ENCODE measurements at regions not wholly inside any gene's neighbourhood (a gene's known extent, or its start where the extent isn't known, plus 50 kb on each side); places are given as distances from the start of the nearest gene placed in this dataset.

- DNase-seq (ENCODE audit: low read depth in 1 of 2, low spot score in 2 of 2): no peak
- Histone ChIP-seq H3K27ac (no peak overlapping the region), H3K36me3 (no peaks in the 10 kb centered on the region), H3K9me3 (replicated peaks) (no peaks in the 10 kb centered on the region), H3K4me1 (replicated peaks) (no peaks in the 10 kb centered on the region), H3K4me3 (no peak overlapping the region), H3K27me3 (replicated peaks) (no peaks in the 10 kb centered on the region)
These were observed 230.0 kb upstream of the MCTP2 start for GRCh38 chr15:94001255-94001801.

GRCh38 chr15:94000606-94001005 lies 230.8 kb upstream of the MCTP2 start:
- no peaks in the 10 kb centered on the region for H3K4me1 ChIP-seq (replicated peaks)
- DNase-seq (ENCODE audit: low read depth in 1 of 2, low spot score in 2 of 2): no peak
- H3K9me3 ChIP-seq (replicated peaks): no peaks in the 10 kb centered on the region
- no peak overlapping the region for H3K4me3 ChIP-seq
- H3K36me3 ChIP-seq: no peaks in the 10 kb centered on the region
- no peaks in the 10 kb centered on the region for H3K27me3 ChIP-seq (replicated peaks)
- no peak overlapping the region for H3K27ac ChIP-seq

- no peaks in the 10 kb centered on the region for H3K9me3 ChIP-seq (replicated peaks)
- no peaks in the 10 kb centered on the region for H3K4me1 ChIP-seq (replicated peaks)
- H3K27me3 ChIP-seq (replicated peaks): no peaks in the 10 kb centered on the region
- no peak overlapping the region for H3K27ac ChIP-seq
- H3K36me3 ChIP-seq: no peaks in the 10 kb centered on the region
- DNase-seq (ENCODE audit: low read depth in 1 of 2, low spot score in 2 of 2): peak in 1 of 2 experiments; percentile 35
- H3K4me3 ChIP-seq: no peak overlapping the region
These were observed 234.2 kb upstream of the MCTP2 start for GRCh38 chr15:93997071-93997658.

- Histone ChIP-seq H3K36me3 (no peaks in the 10 kb centered on the region), H3K27me3 (replicated peaks) (no peaks in the 10 kb centered on the region), H3K4me1 (replicated peaks) (no peaks in the 10 kb centered on the region), H3K9me3 (replicated peaks) (no peaks in the 10 kb centered on the region), H3K27ac (no peak overlapping the region), H3K4me3 (no peak overlapping the region)
- DNase-seq (ENCODE audit: low read depth in 1 of 2, low spot score in 2 of 2): no peak
These were observed 241.8 kb upstream of the MCTP2 start for GRCh38 chr15:93989440-93989998.

- Histone ChIP-seq H3K36me3 (no peaks in the 10 kb centered on the region), H3K4me1 (replicated peaks) (no peaks in the 10 kb centered on the region), H3K9me3 (replicated peaks) (no peaks in the 10 kb centered on the region), H3K27ac (no peak overlapping the region), H3K4me3 (no peak overlapping the region), H3K27me3 (replicated peaks) (0 out of 2 replicates have a peak, but pooled peaks cover 4% of the 10 kb centered on the region)
- no peak for DNase-seq (ENCODE audit: low read depth in 1 of 2, low spot score in 2 of 2)
These were observed 244.3 kb upstream of the MCTP2 start for GRCh38 chr15:93987068-93987467.

GRCh38 chr15:93986400-93986984 lies 244.9 kb upstream of the MCTP2 start:
- H3K9me3 ChIP-seq (replicated peaks): no peaks in the 10 kb centered on the region
- H3K4me3 ChIP-seq: no peak overlapping the region
- H3K27me3 ChIP-seq (replicated peaks): 0 out of 2 replicates have a peak, but pooled peaks cover 4% of the 10 kb centered on the region
- H3K27ac ChIP-seq: no peak overlapping the region
- no peak for DNase-seq (ENCODE audit: low read depth in 1 of 2, low spot score in 2 of 2)
- H3K36me3 ChIP-seq: no peaks in the 10 kb centered on the region
- H3K4me1 ChIP-seq (replicated peaks): no peaks in the 10 kb centered on the region

GRCh38 chr15:93985925-93986324 lies 245.4 kb upstream of the MCTP2 start:
- H3K36me3 ChIP-seq: no peaks in the 10 kb centered on the region
- no peaks in the 10 kb centered on the region for H3K4me1 ChIP-seq (replicated peaks)
- 0 out of 2 replicates have a peak, but pooled peaks cover 4% of the 10 kb centered on the region for H3K27me3 ChIP-seq (replicated peaks)
- DNase-seq (ENCODE audit: low read depth in 1 of 2, low spot score in 2 of 2): no peak
- H3K27ac ChIP-seq: no peak overlapping the region
- no peaks in the 10 kb centered on the region for H3K9me3 ChIP-seq (replicated peaks)
- no peak overlapping the region for H3K4me3 ChIP-seq

- Histone ChIP-seq H3K9me3 (replicated peaks) (no peaks in the 10 kb centered on the region), H3K27ac (no peak overlapping the region), H3K36me3 (no peaks in the 10 kb centered on the region), H3K4me3 (no peak overlapping the region), H3K27me3 (replicated peaks) (0 out of 2 replicates have a peak, but pooled peaks cover 4% of the 10 kb centered on the region), H3K4me1 (replicated peaks) (no peaks in the 10 kb centered on the region)
- no peak for DNase-seq (ENCODE audit: low read depth in 1 of 2, low spot score in 2 of 2)
These were observed 246.2 kb upstream of the MCTP2 start for GRCh38 chr15:93985176-93985575.

GRCh38 chr15:93983526-93983925 lies 247.8 kb upstream of the MCTP2 start:
- Histone ChIP-seq H3K4me1 (replicated peaks) (no peaks in the 10 kb centered on the region), H3K9me3 (replicated peaks) (no peaks in the 10 kb centered on the region), H3K27ac (no peak overlapping the region)

GRCh38 chr15:93982226-93982727 lies 249.1 kb upstream of the MCTP2 start:
- no peak overlapping the region for H3K4me3 ChIP-seq
- H3K36me3 ChIP-seq: no peaks in the 10 kb centered on the region
- no peaks in the 10 kb centered on the region for H3K9me3 ChIP-seq (replicated peaks)
- H3K27ac ChIP-seq: no peak overlapping the region
- no peak for DNase-seq (ENCODE audit: low read depth in 1 of 2, low spot score in 2 of 2)
- H3K27me3 ChIP-seq (replicated peaks): 0 out of 2 replicates have a peak, but pooled peaks cover 4% of the 10 kb centered on the region
- H3K4me1 ChIP-seq (replicated peaks): no peaks in the 10 kb centered on the region

More at GRCh38 chr15:93983526-93983925, 247.8 kb upstream of the MCTP2 start:
- Histone ChIP-seq H3K4me3 (no peak overlapping the region), H3K27me3 (replicated peaks) (0 out of 2 replicates have a peak, but pooled peaks cover 4% of the 10 kb centered on the region), H3K36me3 (no peaks in the 10 kb centered on the region)
- DNase-seq (ENCODE audit: low read depth in 1 of 2, low spot score in 2 of 2): no peak

GRCh38 chr15:93981706-93982105 lies 249.7 kb upstream of the MCTP2 start:
- 0 out of 2 replicates have a peak, but pooled peaks cover 4% of the 10 kb centered on the region for H3K27me3 ChIP-seq (replicated peaks)
- H3K9me3 ChIP-seq (replicated peaks): no peaks in the 10 kb centered on the region
- DNase-seq (ENCODE audit: low read depth in 1 of 2, low spot score in 2 of 2): no peak
- H3K27ac ChIP-seq: no peak overlapping the region
- no peak overlapping the region for H3K4me3 ChIP-seq
- no peaks in the 10 kb centered on the region for H3K4me1 ChIP-seq (replicated peaks)
- no peaks in the 10 kb centered on the region for H3K36me3 ChIP-seq

GRCh38 chr15:93980261-93980911 lies 251.0 kb upstream of the MCTP2 start:
- Histone ChIP-seq H3K27ac (no peak overlapping the region), H3K27me3 (replicated peaks) (0 out of 2 replicates have a peak, but pooled peaks cover 4% of the 10 kb centered on the region), H3K4me3 (no peak overlapping the region), H3K4me1 (replicated peaks) (no peaks in the 10 kb centered on the region), H3K36me3 (no peaks in the 10 kb centered on the region), H3K9me3 (replicated peaks) (no peaks in the 10 kb centered on the region)
- no peak for DNase-seq (ENCODE audit: low read depth in 1 of 2, low spot score in 2 of 2)

GRCh38 chr15:93974804-93975481 lies 256.4 kb upstream of the MCTP2 start:
- no peaks in the 10 kb centered on the region for H3K36me3 ChIP-seq
- no peaks in the 10 kb centered on the region for H3K4me1 ChIP-seq (replicated peaks)
- H3K9me3 ChIP-seq (replicated peaks): no peaks in the 10 kb centered on the region
- H3K27ac ChIP-seq: no peak overlapping the region
- no peaks in the 10 kb centered on the region for H3K27me3 ChIP-seq (replicated peaks)
- H3K4me3 ChIP-seq: no peak overlapping the region
- no peak for DNase-seq (ENCODE audit: low read depth in 1 of 2, low spot score in 2 of 2)

Data from SJSA1 (cell line).